HK-2 (cell line): ENCODE measurements at regions not wholly inside any gene's neighbourhood (a gene's known extent, or its start where the extent isn't known, plus 50 kb on each side); places are given as distances from the start of the nearest gene placed in this dataset.
A peak's percentile ranks its signal among the peaks of the same experiment; 100 is the strongest.
"Not testable (repeated sequence)": the region's sequence is repeated elsewhere in the genome, so short reads cannot be mapped to it uniquely, and the experiment has no call there.

Experiments used
- DNase-seq: peaks from one replicate; pipeline ENCODE4 v3.0.0-alpha.2; 2018; ENCODE audit not compliant: unreplicated experiment

GRCh38 chr3:101141135-101141534 is 147.9 kb upstream of the ABI3BP start:
- no peak for DNase-seq

- DNase-seq = no peak
These were observed 145.6 kb upstream of the ABI3BP start for GRCh38 chr3:101138817-101139216.

DNA sequence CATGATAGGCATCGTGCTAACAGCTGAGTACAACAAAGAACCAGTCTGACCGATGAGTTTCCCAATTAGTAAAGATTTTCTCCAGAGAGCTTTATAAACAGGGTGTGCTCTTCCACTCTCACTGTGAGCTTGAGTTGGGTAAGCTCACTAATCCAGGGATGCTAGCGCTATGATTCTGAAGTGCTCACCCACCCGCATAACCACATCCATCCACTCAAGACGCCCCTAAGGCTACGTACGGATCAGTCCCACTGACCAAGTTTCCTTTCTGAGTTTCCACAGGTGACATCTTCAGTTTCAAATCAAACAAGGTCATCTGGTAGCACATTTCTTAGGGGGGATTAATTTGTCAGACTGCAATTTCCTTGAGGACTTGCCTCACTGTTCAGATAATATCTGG is 141.1 kb upstream of the ABI3BP start:
- no peak for DNase-seq

- DNase-seq = no peak
These were observed 140.4 kb upstream of the ABI3BP start for GRCh38 chr3:101133652-101134051.

GRCh38 chr3:101133197-101133596 is 140.0 kb upstream of the ABI3BP start:
- not testable (repeated sequence) for DNase-seq

- no peak for DNase-seq
These were observed 138.5 kb upstream of the ABI3BP start for GRCh38 chr3:101131767-101132166.

- no peak for DNase-seq
These were observed 135.6 kb upstream of the ABI3BP start for GRCh38 chr3:101128786-101129185.

- no peak for DNase-seq
These were observed 134.8 kb upstream of the ABI3BP start for GRCh38 chr3:101128001-101128400.

- no peak for DNase-seq
These were observed 130.9 kb upstream of the ABI3BP start for GRCh38 chr3:101124125-101124524.

DNA sequence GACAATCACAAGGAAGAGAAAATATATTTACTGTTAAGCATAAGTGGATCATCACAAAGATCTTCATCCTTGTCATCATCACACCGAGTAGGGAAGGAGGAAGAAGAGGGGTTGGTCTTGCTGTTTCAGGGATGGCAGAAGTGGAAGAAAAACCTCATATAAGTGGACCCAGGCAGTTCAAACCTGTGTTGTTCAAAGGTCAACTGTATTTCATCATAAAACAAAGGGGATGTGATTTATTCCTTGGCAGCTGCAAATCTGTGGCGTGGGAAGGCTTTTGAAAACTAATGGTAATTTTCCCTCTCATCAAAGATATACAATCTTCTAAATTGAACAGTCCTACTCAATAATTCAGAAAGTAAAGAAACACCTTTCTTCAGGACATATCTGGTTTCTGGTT is 129.9 kb upstream of the ABI3BP start:
- no peak for DNase-seq

DNA sequence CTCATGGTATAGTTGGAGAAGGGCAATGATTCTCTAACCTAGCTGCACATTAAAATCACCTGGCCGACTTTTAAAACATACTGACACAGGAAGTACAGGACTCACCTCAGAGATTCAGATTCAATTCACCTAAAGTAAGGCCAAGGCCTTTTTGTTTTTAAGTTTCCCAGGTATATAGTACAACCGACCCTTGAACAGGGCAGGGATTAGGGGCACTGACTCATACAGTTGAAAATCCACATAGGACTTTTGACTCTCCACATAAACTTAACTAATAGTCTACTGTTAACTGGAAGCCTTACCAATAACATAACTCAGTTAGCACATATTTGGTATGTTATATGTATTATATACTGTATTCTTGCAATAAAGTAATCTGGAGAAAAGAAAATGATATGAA is 129.5 kb upstream of the ABI3BP start:
- no peak for DNase-seq

GRCh38 chr3:101120039-101120438 is 126.8 kb upstream of the ABI3BP start:
- DNase-seq = no peak

DNA sequence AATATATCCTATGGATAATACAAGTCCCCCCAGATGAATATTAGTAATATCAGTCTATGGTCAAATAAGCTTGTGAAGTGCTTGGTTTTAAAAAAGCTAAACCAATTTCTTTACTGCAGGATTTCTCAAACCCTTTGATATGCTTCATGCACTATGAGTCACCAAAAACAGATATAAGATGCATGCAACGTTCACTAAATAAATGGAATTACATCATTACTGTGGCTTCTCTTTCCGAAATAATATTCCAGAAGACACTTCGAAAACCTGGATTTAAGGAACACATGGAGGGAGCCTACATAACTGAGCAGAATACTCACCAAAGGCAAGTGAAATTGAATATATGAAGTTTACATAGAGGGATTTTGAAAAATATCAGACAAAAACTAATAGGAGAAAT is 126.3 kb upstream of the ABI3BP start:
- no peak for DNase-seq

DNA sequence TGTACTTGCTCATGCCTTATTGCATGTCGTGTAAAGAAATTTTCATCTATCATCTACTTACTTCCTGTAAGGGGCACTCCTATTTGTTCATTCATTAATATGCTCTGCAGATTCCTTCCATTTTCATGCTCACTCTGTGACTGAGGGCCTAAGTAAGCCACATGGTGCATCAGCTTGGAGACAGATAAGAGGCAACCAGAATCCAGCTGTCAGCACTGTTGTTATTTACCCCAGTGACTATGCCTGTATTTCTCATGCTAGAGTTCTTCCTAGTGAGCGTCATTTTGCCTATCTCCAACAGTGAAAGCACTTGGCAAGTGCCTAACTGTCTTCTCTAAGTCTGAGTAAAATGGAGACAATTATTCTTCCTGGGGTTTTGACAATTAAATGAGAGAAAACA is 124.8 kb upstream of the ABI3BP start:
- no peak for DNase-seq

- DNase-seq = no peak
These were observed 124.2 kb upstream of the ABI3BP start for GRCh38 chr3:101117465-101117864.

GRCh38 chr3:101110295-101110694 is 117.1 kb upstream of the ABI3BP start:
- DNase-seq = not testable (repeated sequence)

DNA sequence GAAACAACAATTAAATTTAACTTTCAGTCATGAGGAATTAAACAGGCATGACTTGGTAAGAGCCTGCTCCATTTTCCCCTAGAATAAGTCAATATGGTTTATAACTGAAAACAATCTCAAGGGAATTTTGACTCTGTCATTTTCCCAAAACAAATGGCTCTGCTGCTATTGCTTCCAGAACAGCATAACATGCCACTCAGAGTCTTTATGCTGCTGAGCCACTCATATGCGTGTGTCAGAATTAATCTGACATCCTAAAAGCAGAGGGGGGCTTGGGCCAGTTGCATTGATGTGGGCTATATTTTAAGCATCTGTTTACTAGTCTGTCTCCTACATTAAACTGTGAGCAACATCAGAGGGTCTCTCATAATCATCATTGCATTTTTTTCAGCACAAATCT is 111.1 kb upstream of the ABI3BP start:
- no peak for DNase-seq

DNA sequence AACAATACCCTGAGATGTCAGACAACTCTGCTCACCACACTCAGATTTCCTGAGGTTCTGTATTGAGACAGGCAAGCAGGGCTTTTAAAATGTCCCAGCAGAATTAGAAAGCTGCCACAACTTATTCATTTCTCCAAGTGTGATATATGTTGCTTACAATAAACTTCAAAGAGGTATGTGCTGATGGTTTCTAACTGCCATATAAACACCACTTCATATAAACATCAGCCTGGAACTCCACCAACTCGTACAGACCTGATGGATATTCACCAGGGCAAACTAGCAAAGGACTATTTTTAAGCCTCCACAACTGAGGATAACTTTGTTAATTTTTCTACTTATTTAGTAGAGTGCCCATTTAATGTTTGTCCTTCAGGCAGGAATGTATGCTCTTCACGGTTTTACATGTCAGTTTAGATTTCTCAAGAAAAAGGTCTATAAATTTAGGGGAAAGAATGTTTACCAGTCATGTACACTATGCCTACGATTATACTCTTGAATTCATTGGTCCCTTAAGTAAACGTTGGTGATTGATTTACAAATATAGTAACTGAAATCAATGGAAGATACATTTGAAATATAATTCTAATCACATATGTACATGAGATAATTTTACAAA is 109.6 kb upstream of the ABI3BP start:
- DNase-seq = no peak

DNA sequence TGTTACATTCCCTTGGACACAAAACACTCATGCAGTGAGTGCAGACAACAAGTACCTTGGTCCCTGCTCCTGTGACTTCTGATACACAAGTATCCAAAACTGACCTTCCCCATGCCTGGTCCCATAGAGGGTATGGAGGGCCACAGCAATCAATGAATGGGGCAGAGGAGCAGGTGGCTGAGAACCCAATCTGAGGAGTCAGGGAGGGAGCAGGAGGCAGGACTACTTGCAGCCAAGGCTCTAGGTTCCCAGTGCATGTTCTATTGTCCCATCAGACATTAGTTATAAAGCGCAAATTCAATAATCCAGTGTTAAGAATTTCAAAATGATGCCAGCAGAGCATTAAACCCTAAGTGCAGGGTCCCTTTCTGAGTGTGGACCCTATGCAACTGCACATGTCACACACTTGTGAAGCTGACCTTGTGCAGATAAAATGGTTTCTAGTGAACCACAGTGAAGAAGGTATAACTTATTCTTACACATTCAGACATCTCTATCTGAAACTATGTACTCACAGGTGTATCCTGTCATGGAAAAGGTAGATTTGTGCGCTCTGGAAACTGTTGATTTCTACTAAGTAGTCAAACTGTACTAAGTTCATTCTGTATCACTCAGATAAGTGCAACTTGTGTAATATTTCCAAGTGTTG is 107.3 kb upstream of the ABI3BP start:
- DNase-seq = no peak

DNA sequence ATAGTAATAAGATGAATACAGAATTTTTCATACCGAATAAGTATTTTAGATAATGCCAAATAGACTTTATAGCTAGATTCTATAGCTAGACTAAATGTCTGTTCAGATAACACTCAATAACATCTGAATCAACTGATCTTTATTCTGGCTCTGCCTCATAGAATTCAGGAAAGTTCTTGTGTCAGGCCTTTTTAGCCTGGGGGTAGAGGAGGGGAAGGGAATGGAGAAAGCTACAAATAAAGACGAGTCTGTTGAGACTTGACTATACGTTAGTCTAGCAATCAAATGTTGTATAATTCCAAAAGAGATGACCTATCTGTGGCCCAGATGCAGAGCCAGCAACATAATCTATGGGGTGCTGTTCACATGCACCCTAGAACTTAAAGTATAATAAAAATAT is 106.6 kb upstream of the ABI3BP start:
- no peak for DNase-seq

DNA sequence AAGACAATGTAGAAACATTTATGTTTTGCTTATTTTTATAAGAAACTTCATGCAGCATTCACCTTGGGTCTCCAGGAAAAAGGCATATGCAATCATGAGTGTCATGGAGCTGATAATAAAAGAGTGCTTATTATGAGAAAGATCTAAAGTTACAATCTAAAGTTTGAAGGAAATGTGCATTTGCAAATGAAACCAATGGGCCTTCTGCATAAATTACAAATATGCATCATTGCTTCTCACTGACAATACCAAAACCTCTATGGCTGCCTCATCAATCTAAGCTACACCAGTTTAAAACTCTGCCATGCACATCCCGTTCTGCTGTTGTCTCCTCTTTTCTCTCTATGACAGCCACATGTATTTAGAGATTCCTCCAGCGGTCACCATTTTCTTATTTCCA is 103.2 kb upstream of the ABI3BP start:
- DNase-seq = no peak

- DNase-seq = no peak
These were observed 102.6 kb upstream of the ABI3BP start for GRCh38 chr3:101095693-101096430.

- peak; percentile 10 for DNase-seq
These were observed 98.3 kb upstream of the ABI3BP start for GRCh38 chr3:101091489-101091888.
